Liver (tissue), 3 donors: ENCODE measurements at regions not wholly inside any gene's neighbourhood (a gene's known extent, or its start where the extent isn't known, plus 50 kb on each side); places are given as distances from the start of the nearest gene placed in this dataset.

Experiments
- ATF3 ChIP-seq: IDR thresholded peaks from 2 replicates; pipeline ENCODE4 v1.6.1; 2016; ENCODE audit warnings: antibody characterized with exemption
- CTCF ChIP-seq: fragments of 150-350 bp; IDR thresholded peaks from 2 replicates; pipeline ENCODE4 v1.5.1; 2017; ENCODE audit warnings: improper control_type of control experiment, low read depth, low read length; ENCODE audit not compliant: missing input control
- EGR1 ChIP-seq, 2 donors: IDR thresholded peaks; 2 replicates each; pipeline ENCODE4 v1.6.1; 2016 to 2018; ENCODE audit warnings: antibody characterized with exemption in 2 of 2, low read depth in 2 of 2
- JUND ChIP-seq, 2 donors: IDR thresholded peaks; 2 replicates each; pipeline ENCODE4 v1.6.1; 2016; ENCODE audit warnings: antibody characterized with exemption in 2 of 2
- MAX ChIP-seq: IDR thresholded peaks from 2 replicates; pipeline ENCODE4 v1.6.1; 2016; ENCODE audit warnings: antibody characterized with exemption
- RAD21 ChIP-seq, 2 donors: IDR thresholded peaks; 2 replicates each; pipeline ENCODE4 v1.6.1; 2016; ENCODE audit warnings: antibody characterized with exemption in 2 of 2, mild to moderate bottlenecking in 2 of 2
- REST ChIP-seq: IDR thresholded peaks from 2 replicates; pipeline ENCODE4 v1.6.1; 2016; ENCODE audit warnings: antibody characterized with exemption, mild to moderate bottlenecking
- YY1 ChIP-seq: IDR thresholded peaks from 2 replicates; pipeline ENCODE4 v1.6.1; 2016; ENCODE audit warnings: antibody characterized with exemption, mild to moderate bottlenecking
- ZBTB33 ChIP-seq: IDR thresholded peaks from 2 replicates; pipeline ENCODE4 v1.6.1; 2016; ENCODE audit warnings: antibody characterized with exemption
- donor health status: healthy.
- donor health status: healthy.

GRCh38 chr14:82757776-82758175 is 1224.1 kb upstream of the SEL1L start:
- TF ChIP-seq CTCF, result no peak
- TF ChIP-seq ATF3, result no peak
- TF ChIP-seq ZBTB33, result no peak
- no peak for TF ChIP-seq EGR1 (IDR thresholded peaks at IDR 0.05; ENCODE audit: low read depth in 2 of 2)
- no peak for TF ChIP-seq YY1
- no peak for TF ChIP-seq RAD21 (IDR thresholded peaks at IDR 0.05)
- TF ChIP-seq JUND (IDR thresholded peaks at IDR 0.05), result no peak
- TF ChIP-seq MAX, result no peak
- no peak for TF ChIP-seq REST
